GM12892 (cell line): ENCODE measurements at regions not wholly inside any gene's neighbourhood (a gene's known extent, or its start where the extent isn't known, plus 50 kb on each side); places are given as distances from the start of the nearest gene placed in this dataset.

Source experiments
- POLR2A ChIP-seq: IDR thresholded peaks from 2 replicates; pipeline ENCODE4 v1.6.1; 2011; ENCODE audit warnings: low read depth, low read length, control low read depth
- POLR2AphosphoS5 ChIP-seq: IDR thresholded peaks from 2 replicates; pipeline ENCODE4 v1.6.1; 2011; ENCODE audit warnings: low read depth, low read length, control low read depth

GRCh38 chr1:101507547-101507971 lies 270.7 kb downstream of the S1PR1 start:
- no peak for TF ChIP-seq POLR2A
- TF ChIP-seq POLR2AphosphoS5, result no peak
